ENCODE measurements at regions not wholly inside any gene's neighbourhood (a gene's known extent, or its start where the extent isn't known, plus 50 kb on each side); places are given as distances from the start of the nearest gene placed in this dataset.

DNA sequence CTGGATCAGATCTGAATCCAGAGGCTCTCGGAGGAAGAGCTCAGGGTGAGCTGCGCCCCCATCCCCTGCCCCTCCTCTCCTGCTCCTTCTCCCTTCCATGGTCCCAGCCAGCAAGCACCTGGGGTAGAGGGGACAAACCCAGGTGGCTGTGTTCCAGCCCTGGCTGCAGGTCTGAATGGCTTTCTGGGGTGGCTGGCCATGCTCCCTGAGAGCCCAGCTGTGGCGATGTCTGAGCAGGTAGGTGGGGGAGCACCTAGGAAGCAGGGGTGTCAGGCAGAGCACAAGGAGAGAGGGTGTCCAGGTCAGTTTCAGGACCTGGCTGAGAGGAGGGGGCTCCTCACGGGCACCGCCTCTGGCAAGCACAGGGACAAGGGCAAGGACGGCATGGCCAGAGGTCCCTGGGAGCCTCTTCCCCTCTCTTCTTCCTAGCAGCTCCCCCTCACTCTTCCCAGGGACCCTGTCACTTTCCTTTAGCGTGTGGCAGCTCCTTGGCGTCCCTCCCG lies 310.0 kb downstream of the SEC14L1 start (continued):
- TF ChIP-seq ZNF432 (CRISPR knock-in tag; IDR thresholded peaks at IDR 0.05; ENCODE audit: borderline replicate concordance) (no peak), ZSCAN30 (CRISPR knock-in tag; IDR thresholded peaks at IDR 0.05) (no peak), ZNF232 (CRISPR knock-in tag; IDR thresholded peaks at IDR 0.05; ENCODE audit: borderline replicate concordance) (0 out of 2 replicates have a peak, but pooled peaks have one; percentile 73), NFATC3 (CRISPR knock-in tag; IDR thresholded peaks at IDR 0.05) (peak; percentile 88; the same call in 1 of the 2 replicates), STAT5B (CRISPR knock-in tag; IDR thresholded peaks at IDR 0.05) (no peak), ZNF598 (CRISPR knock-in tag; IDR thresholded peaks at IDR 0.05; ENCODE audit: borderline replicate concordance) (peak; percentile 1; the same call in 1 of the 2 replicates), SP1 (IDR thresholded peaks at IDR 0.05) (no peak), SP1 (CRISPR knock-in tag; IDR thresholded peaks at IDR 0.05) (no peak), JUNB (CRISPR knock-in tag; IDR thresholded peaks at IDR 0.05; ENCODE audit: borderline replicate concordance) (no peak), RBM22 (optimal IDR thresholded peaks at IDR 0.05; ENCODE audit: low read length) (peak; percentile 49), ZNF24 (IDR thresholded peaks at IDR 0.05) (no peak), ZNF724P (CRISPR knock-in tag; IDR thresholded peaks at IDR 0.05; ENCODE audit: borderline replicate concordance) (no peak), ZNF577 (CRISPR knock-in tag; IDR thresholded peaks at IDR 0.05; ENCODE audit: borderline replicate concordance, low read depth) (0 out of 2 replicates have a peak, but pooled peaks have one; percentile 4), GTF2F1 (IDR thresholded peaks at IDR 0.05; ENCODE audit: low read length) (no peak), ZNF572 (CRISPR knock-in tag; IDR thresholded peaks at IDR 0.05) (peak; percentile 78; the same call in 1 of the 2 replicates), SRSF1 (optimal IDR thresholded peaks at IDR 0.05; ENCODE audit: low read depth, low read length) (no peak), AGO2 (optimal IDR thresholded peaks at IDR 0.05; ENCODE audit: low read depth, low read length) (peak; percentile 29), ZNF34 (CRISPR knock-in tag; IDR thresholded peaks at IDR 0.05; ENCODE audit: borderline replicate concordance) (0 out of 2 replicates have a peak, but pooled peaks have one; percentile 52), MXD4 (CRISPR knock-in tag; IDR thresholded peaks at IDR 0.05) (no peak), TBL1XR1 (IDR thresholded peaks at IDR 0.05; ENCODE audit: borderline replicate concordance, low read length, partially characterized antibody) (no peak), SMAD9 (CRISPR knock-in tag; IDR thresholded peaks at IDR 0.05) (peak; percentile 63; the same call in 1 of the 2 replicates), ZNF292 (CRISPR knock-in tag; IDR thresholded peaks at IDR 0.05; ENCODE audit: borderline replicate concordance, low read depth) (no peak), POLR2A (IDR thresholded peaks at IDR 0.05; ENCODE audit: insufficient read depth in 1 of 2, low read depth in 2 of 2, low read length in 2 of 2) (0 out of 4 replicates have a peak, but pooled peaks of 1 of the 2 experiments have one; percentile 43), ZNF333 (CRISPR knock-in tag; IDR thresholded peaks at IDR 0.05; ENCODE audit: borderline replicate concordance) (no peak), ZNF607 (CRISPR knock-in tag; IDR thresholded peaks at IDR 0.05; ENCODE audit: borderline replicate concordance) (no peak; the same call in 1 of the 2 replicates), ZNF205 (CRISPR knock-in tag; IDR thresholded peaks at IDR 0.05) (no peak), JUND (CRISPR knock-in tag; IDR thresholded peaks at IDR 0.05) (no peak)
- TF ChIP-seq, protein P1, sequence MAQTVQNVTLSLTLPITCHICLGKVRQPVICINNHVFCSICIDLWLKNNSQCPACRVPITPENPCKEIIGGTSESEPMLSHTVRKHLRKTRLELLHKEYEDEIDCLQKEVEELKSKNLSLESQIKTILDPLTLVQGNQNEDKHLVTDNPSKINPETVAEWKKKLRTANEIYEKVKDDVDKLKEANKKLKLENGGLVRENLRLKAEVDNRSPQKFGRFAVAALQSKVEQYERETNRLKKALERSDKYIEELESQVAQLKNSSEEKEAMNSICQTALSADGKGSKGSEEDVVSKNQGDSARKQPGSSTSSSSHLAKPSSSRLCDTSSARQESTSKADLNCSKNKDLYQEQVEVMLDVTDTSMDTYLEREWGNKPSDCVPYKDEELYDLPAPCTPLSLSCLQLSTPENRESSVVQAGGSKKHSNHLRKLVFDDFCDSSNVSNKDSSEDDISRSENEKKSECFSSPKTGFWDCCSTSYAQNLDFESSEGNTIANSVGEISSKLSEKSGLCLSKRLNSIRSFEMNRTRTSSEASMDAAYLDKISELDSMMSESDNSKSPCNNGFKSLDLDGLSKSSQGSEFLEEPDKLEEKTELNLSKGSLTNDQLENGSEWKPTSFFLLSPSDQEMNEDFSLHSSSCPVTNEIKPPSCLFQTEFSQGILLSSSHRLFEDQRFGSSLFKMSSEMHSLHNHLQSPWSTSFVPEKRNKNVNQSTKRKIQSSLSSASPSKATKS (CRISPR knock-in tag; IDR thresholded peaks at IDR 0.05) = no peak
- TF ChIP-seq, protein P2, sequence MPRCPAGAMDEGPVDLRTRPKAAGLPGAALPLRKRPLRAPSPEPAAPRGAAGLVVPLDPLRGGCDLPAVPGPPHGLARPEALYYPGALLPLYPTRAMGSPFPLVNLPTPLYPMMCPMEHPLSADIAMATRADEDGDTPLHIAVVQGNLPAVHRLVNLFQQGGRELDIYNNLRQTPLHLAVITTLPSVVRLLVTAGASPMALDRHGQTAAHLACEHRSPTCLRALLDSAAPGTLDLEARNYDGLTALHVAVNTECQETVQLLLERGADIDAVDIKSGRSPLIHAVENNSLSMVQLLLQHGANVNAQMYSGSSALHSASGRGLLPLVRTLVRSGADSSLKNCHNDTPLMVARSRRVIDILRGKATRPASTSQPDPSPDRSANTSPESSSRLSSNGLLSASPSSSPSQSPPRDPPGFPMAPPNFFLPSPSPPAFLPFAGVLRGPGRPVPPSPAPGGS (CRISPR knock-in tag; IDR thresholded peaks at IDR 0.05) = no peak
- TF ChIP-seq, protein P3, sequence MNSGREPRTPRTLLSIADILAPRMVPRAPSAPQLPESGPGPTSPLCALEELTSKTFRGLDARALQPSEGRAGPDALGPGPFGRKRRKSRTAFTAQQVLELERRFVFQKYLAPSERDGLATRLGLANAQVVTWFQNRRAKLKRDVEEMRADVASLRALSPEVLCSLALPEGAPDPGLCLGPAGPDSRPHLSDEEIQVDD (CRISPR knock-in tag; IDR thresholded peaks at IDR 0.05; ENCODE audit: borderline replicate concordance) = peak; percentile 24; the same call in 1 of the 2 replicates

Data from HepG2 (cell line).